Endothelial cell of umbilical vein (primary cell): ENCODE measurements at regions not wholly inside any gene's neighbourhood (a gene's known extent, or its start where the extent isn't known, plus 50 kb on each side); places are given as distances from the start of the nearest gene placed in this dataset.
"Not testable (repeated sequence)": the region's sequence is repeated elsewhere in the genome, so short reads cannot be mapped to it uniquely, and the experiment has no call there.

Source experiments
- EZH2 ChIP-seq: IDR thresholded peaks from 2 replicates; pipeline ENCODE4 v1.6.1; 2012; ENCODE audit warnings: borderline replicate concordance, low read depth, mild to moderate bottlenecking, moderate library complexity, low read length, inconsistent platforms; ENCODE audit not compliant: severe bottlenecking
- GATA2 ChIP-seq: IDR thresholded peaks from 2 replicates; pipeline ENCODE4 v1.7.0; 2011; ENCODE audit warnings: low read depth, mild to moderate bottlenecking, moderate library complexity, mixed read lengths, low read length; ENCODE audit not compliant: insufficient read length, insufficient read depth
- POLR2A ChIP-seq: IDR thresholded peaks from 2 replicates; pipeline ENCODE4 v1.6.1; 2012; ENCODE audit warnings: low read depth, mild to moderate bottlenecking, control low read depth, low read length
- TF ChIP-seq, protein P1 (sequence below), 2 donors: IDR thresholded peaks; 1 replicate in 1 of 2; 2 replicates in 1 of 2; pipeline ENCODE4 v1.5.1; 2011; ENCODE audit warnings: low read length in 2 of 2, mild to moderate bottlenecking in 2 of 2, moderate library complexity in 2 of 2, control low read depth in 1 of 2, inconsistent platforms in 1 of 2, low read depth in 1 of 2; ENCODE audit not compliant: insufficient read depth in 1 of 2; ENCODE audit errors: extremely low read depth in 1 of 2

GRCh38 chr14:29990344-29990857, 62.8 kb upstream of the PRKD1 start:
- TF ChIP-seq, protein P1, sequence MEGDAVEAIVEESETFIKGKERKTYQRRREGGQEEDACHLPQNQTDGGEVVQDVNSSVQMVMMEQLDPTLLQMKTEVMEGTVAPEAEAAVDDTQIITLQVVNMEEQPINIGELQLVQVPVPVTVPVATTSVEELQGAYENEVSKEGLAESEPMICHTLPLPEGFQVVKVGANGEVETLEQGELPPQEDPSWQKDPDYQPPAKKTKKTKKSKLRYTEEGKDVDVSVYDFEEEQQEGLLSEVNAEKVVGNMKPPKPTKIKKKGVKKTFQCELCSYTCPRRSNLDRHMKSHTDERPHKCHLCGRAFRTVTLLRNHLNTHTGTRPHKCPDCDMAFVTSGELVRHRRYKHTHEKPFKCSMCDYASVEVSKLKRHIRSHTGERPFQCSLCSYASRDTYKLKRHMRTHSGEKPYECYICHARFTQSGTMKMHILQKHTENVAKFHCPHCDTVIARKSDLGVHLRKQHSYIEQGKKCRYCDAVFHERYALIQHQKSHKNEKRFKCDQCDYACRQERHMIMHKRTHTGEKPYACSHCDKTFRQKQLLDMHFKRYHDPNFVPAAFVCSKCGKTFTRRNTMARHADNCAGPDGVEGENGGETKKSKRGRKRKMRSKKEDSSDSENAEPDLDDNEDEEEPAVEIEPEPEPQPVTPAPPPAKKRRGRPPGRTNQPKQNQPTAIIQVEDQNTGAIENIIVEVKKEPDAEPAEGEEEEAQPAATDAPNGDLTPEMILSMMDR (IDR thresholded peaks at IDR 0.05; ENCODE audit: extremely low read depth in 1 of 2, insufficient read depth in 1 of 2, low read depth in 1 of 2, low read length in 2 of 2), result not testable (repeated sequence)
- TF ChIP-seq POLR2A, EZH2, GATA2: not testable (repeated sequence)
